OCI-LY7 (cell line): ENCODE measurements at regions not wholly inside any gene's neighbourhood (a gene's known extent, or its start where the extent isn't known, plus 50 kb on each side); places are given as distances from the start of the nearest gene placed in this dataset.

Source experiments
- BruUV-seq: library from RNA; stranded (reverse); fragments of 400-500 nt; replicated peaks from 2 replicates; lab custom pipeline; 2021; lab: Mats Ljungman, UMichigan
- CTCF ChIA-PET: fragments of 300-600 bp; sonication (Branson Sonifier 250); formaldehyde crosslinking; loops from one replicate; lab custom pipeline; 2022; ENCODE audit warnings: antibody characterized with exemption; ENCODE audit not compliant: unreplicated experiment; lab: Charles Lee
- POLR2A ChIA-PET: fragments of 300-600 bp; sonication (Branson Sonifier 250); formaldehyde crosslinking; loops from one replicate; lab custom pipeline; 2022; ENCODE audit warnings: antibody characterized with exemption; lab: Charles Lee
- DNase-seq: peaks from one replicate; pipeline ENCODE4 v3.0.0-alpha.2; 2015; ENCODE audit warnings: low spot score
- H2AFZ ChIP-seq: fragments of 200-600 bp; sonication (generic), shearing (Covaris generic); 2 replicates; pipeline ENCODE4 v1.6.1; 2014; ENCODE audit warnings: mild to moderate bottlenecking, antibody characterized with exemption, low read length, moderate library complexity
- H3K27ac ChIP-seq: fragments of 200-600 bp; sonication (generic); 2 replicates; pipeline ENCODE4 v1.5.1; 2014; ENCODE audit warnings: mixed run types, low read depth, mild to moderate bottlenecking, moderate library complexity, low read length, inconsistent platforms; ENCODE audit not compliant: poor library complexity, severe bottlenecking
- H3K36me3 ChIP-seq: fragments of 200-600 bp; sonication (generic); 2 replicates; pipeline ENCODE4 v1.6.1; 2014; ENCODE audit warnings: mild to moderate bottlenecking, antibody characterized with exemption, low read length, moderate library complexity, mixed read lengths; ENCODE audit not compliant: insufficient read depth
- H3K4me1 ChIP-seq: fragments of 200-600 bp; sonication (generic); 2 replicates; pipeline ENCODE4 v1.5.1; 2014; ENCODE audit warnings: mild to moderate bottlenecking, low read length; ENCODE audit not compliant: insufficient read depth, poor library complexity, severe bottlenecking
- H3K4me2 ChIP-seq: fragments of 200-600 bp; sonication (generic); 2 replicates; pipeline ENCODE4 v1.6.1; 2014; ENCODE audit warnings: mild to moderate bottlenecking, low read length
- H3K4me3 ChIP-seq: fragments of 200-600 bp; sonication (generic); 2 replicates; pipeline ENCODE4 v1.5.1; 2014; ENCODE audit warnings: mild to moderate bottlenecking, low read depth, low read length; ENCODE audit not compliant: poor library complexity, severe bottlenecking
- H3K79me2 ChIP-seq: fragments of 200-600 bp; sonication (generic); 2 replicates; pipeline ENCODE4 v1.6.1; 2016; ENCODE audit warnings: low read depth, mild to moderate bottlenecking, low read length, moderate library complexity, mixed read lengths; ENCODE audit not compliant: insufficient read depth
- H3K9me2 ChIP-seq: fragments of 200-600 bp; sonication (generic); 2 replicates; pipeline ENCODE4 v1.6.1; 2016; ENCODE audit warnings: mild to moderate bottlenecking, low read length, mixed read lengths; ENCODE audit not compliant: insufficient read depth
- H3K9me3 ChIP-seq: fragments of 200-600 bp; sonication (generic); 2 replicates; pipeline ENCODE4 v1.6.1; 2014; ENCODE audit warnings: mild to moderate bottlenecking, mixed run types, low read length, mixed read lengths
- H4K20me1 ChIP-seq: fragments of 200-600 bp; sonication (generic); 2 replicates; pipeline ENCODE4 v1.6.1; 2014; ENCODE audit warnings: mild to moderate bottlenecking, antibody characterized with exemption, low read length, moderate library complexity, mixed read lengths; ENCODE audit not compliant: insufficient read depth
- CTCF ChIP-seq: fragments of 200-600 bp; sonication (generic); conservative IDR thresholded peaks from 2 replicates; pipeline ENCODE4 v1.5.1; 2014; ENCODE audit warnings: mild to moderate bottlenecking, antibody characterized with exemption, low read length, moderate library complexity, mixed read lengths
- EZH2phosphoT487 ChIP-seq: fragments of 200-600 bp; sonication (generic); IDR thresholded peaks from 2 replicates; pipeline ENCODE4 v1.6.1; 2018; ENCODE audit warnings: low read depth, borderline replicate concordance, mild to moderate bottlenecking, mixed run types, antibody characterized with exemption, low read length, moderate library complexity, mixed read lengths
- intact Hi-C: fragments of 100-400 bp; cut with micrococcal nuclease; formaldehyde crosslinking; loops from one replicate; pipeline ENCODE4 v1.10.0; 2022; ENCODE audit not compliant: unreplicated experiment

GRCh38 chr17:69820876-69821473 is 254.1 kb upstream of the KCNJ16 start:
- Histone ChIP-seq H4K20me1 (no peaks in the 10 kb centered on the region), H3K27ac (no peak overlapping the region), H3K4me3 (no peak overlapping the region), H3K9me2 (no peaks in the 10 kb centered on the region), H3K4me1 (no peaks in the 10 kb centered on the region), H3K79me2 (no peaks in the 10 kb centered on the region), H3K36me3 (no peaks in the 10 kb centered on the region), H2AFZ (no peak overlapping the region), H3K4me2 (no peak overlapping the region), H3K9me3 (no peaks in the 10 kb centered on the region)
- intact Hi-C loops, result no loop called here
- ChIA-PET POLR2A (no interaction called here), CTCF (no interaction called here)
- DNase-seq, result no peak
- BruUV-seq, result no TSS peak
- TF ChIP-seq CTCF (no peak), EZH2phosphoT487 (no peak)

GRCh38 chr17:69822314-69822875 is 252.6 kb upstream of the KCNJ16 start:
- ChIA-PET POLR2A (interaction anchor here (0.6 to 1.1 kb wide), 4 partner anchors 21 to 276 kb away, joined by 3 read pairs; no protein-coding TSS in a partner anchor), CTCF (no interaction called here)
- Histone ChIP-seq H4K20me1 (no peaks in the 10 kb centered on the region), H3K9me2 (no peaks in the 10 kb centered on the region), H3K4me3 (no peak overlapping the region), H3K27ac (no peak overlapping the region), H3K79me2 (no peaks in the 10 kb centered on the region), H3K4me2 (no peak overlapping the region), H3K36me3 (no peaks in the 10 kb centered on the region), H3K9me3 (no peaks in the 10 kb centered on the region; the same call in 1 of the 2 replicates), H2AFZ (no peak overlapping the region), H3K4me1 (no peaks in the 10 kb centered on the region)
- no TSS peak for BruUV-seq
- intact Hi-C loops, result no loop called here
- no peak for DNase-seq
- TF ChIP-seq CTCF, result no peak
- TF ChIP-seq EZH2phosphoT487, result no peak

- Histone ChIP-seq H3K36me3 (no peaks in the 10 kb centered on the region), H3K9me3 (no peaks in the 10 kb centered on the region; the same call in 1 of the 2 replicates), H3K4me3 (no peak overlapping the region), H4K20me1 (no peaks in the 10 kb centered on the region), H3K27ac (no peak overlapping the region), H3K79me2 (no peaks in the 10 kb centered on the region), H3K4me2 (no peak overlapping the region), H2AFZ (no peak overlapping the region), H3K9me2 (no peaks in the 10 kb centered on the region), H3K4me1 (no peaks in the 10 kb centered on the region)
- TF ChIP-seq CTCF (no peak), EZH2phosphoT487 (no peak)
- no peak for DNase-seq
- POLR2A ChIA-PET, result no interaction called here
- CTCF ChIA-PET, result no interaction called here
- no TSS peak for BruUV-seq
- intact Hi-C loops, result no loop called here
These were observed 246.9 kb upstream of the KCNJ16 start for GRCh38 chr17:69828087-69828486.
